Stimulated activated CD4-positive, alpha-beta T cell treated with anti-CD3 and anti-CD28 coated beads, Interleukin-2, amount 100 ng/mL, for 24 hours (primary cell): ENCODE measurements at regions not wholly inside any gene's neighbourhood (a gene's known extent, or its start where the extent isn't known, plus 50 kb on each side); places are given as distances from the start of the nearest gene placed in this dataset.

Experiments
- DNase-seq, 2 donors: peaks; one replicate each; pipeline ENCODE4 v3.0.0-alpha.2; 2020

GRCh38 chr1:173424782-173425407 is 52.2 kb upstream of the PRDX6 start:
- DNase-seq = no peak

- no peak for DNase-seq
These were observed 51.1 kb upstream of the PRDX6 start for GRCh38 chr1:173426057-173426456.

GRCh38 chr1:173427146-173428054 is 49.7 kb upstream of the PRDX6 start:
- no peak for DNase-seq
